Parathyroid adenoma (tissue), 2 donors: ENCODE measurements at regions not wholly inside any gene's neighbourhood (a gene's known extent, or its start where the extent isn't known, plus 50 kb on each side); places are given as distances from the start of the nearest gene placed in this dataset.

Experiments
- H2AFZ ChIP-seq: fragments of 300-600 bp; sonication (generic); one replicate; pipeline ENCODE4 v1.7.0; 2017; ENCODE audit warnings: antibody characterized with exemption, mild to moderate bottlenecking
- H3K27ac ChIP-seq: fragments of 300-600 bp; sonication (generic); one replicate; pipeline ENCODE4 v1.7.0; 2017
- H3K27me3 ChIP-seq: fragments of 300-600 bp; sonication (generic); one replicate; pipeline ENCODE4 v1.7.0; 2017; ENCODE audit warnings: low read length; ENCODE audit not compliant: control insufficient read depth, insufficient read depth
- H3K36me3 ChIP-seq: fragments of 300-600 bp; sonication (generic); one replicate; pipeline ENCODE4 v1.7.0; 2017; ENCODE audit warnings: low read length; ENCODE audit not compliant: control insufficient read depth, insufficient read depth
- H3K4me1 ChIP-seq: fragments of 300-600 bp; sonication (generic); one replicate; pipeline ENCODE4 v1.7.0; 2017; ENCODE audit warnings: control low read depth
- H3K4me2 ChIP-seq: fragments of 300-600 bp; sonication (generic); one replicate; pipeline ENCODE4 v1.7.0; 2017; ENCODE audit warnings: low read length
- H3K4me3 ChIP-seq: fragments of 300-600 bp; sonication (generic); one replicate; pipeline ENCODE4 v1.7.0; 2017; ENCODE audit warnings: low read depth, low read length
- H3K79me2 ChIP-seq: fragments of 300-600 bp; sonication (generic); one replicate; pipeline ENCODE4 v1.7.0; 2017; ENCODE audit warnings: control low read depth
- H3K9ac ChIP-seq: fragments of 300-600 bp; sonication (generic); one replicate; pipeline ENCODE4 v1.7.0; 2017; ENCODE audit warnings: mild to moderate bottlenecking
- H3K9me3 ChIP-seq: fragments of 300-600 bp; sonication (generic); one replicate; pipeline ENCODE4 v1.7.0; 2017; ENCODE audit warnings: low read length; ENCODE audit not compliant: control insufficient read depth
- TF ChIP-seq, protein P1 (sequence below): fragments of 300-600 bp; sonication (generic); IDR thresholded peaks from one replicate; pipeline ENCODE4 v1.7.0; 2017; ENCODE audit warnings: antibody characterized with exemption, mild to moderate bottlenecking
- donor health status: primary hyperparathyroidism.

DNA sequence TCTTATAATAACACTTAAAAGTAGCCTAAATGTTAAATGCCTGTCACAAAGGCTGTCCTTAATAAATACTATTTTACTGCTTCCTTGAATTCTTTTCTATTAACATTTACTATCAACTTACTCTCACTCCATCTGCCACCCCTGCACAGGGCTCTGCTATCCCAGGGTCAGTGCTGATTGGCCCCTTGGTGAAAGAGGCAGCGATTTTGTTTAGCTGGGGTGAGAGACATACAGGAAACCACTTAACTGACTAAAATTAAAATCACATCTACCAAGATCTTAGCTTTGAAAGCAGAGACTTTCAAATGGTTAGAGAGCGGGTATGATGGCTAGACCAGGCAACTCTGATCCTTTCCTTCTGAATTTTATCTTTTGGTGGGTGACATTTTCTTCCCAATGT lies 149.9 kb upstream of the HTR2A start:
- Histone ChIP-seq H3K27me3 (no peaks in the 10 kb centered on the region), H3K4me3 (no peak overlapping the region), H3K4me2 (no peak overlapping the region), H3K4me1 (no peaks in the 10 kb centered on the region), H2AFZ (no peak overlapping the region), H3K9ac (no peak overlapping the region), H3K36me3 (no peaks in the 10 kb centered on the region), H3K79me2 (no peaks in the 10 kb centered on the region), H3K9me3 (no peaks in the 10 kb centered on the region), H3K27ac (no peak overlapping the region)
- TF ChIP-seq, protein P1, sequence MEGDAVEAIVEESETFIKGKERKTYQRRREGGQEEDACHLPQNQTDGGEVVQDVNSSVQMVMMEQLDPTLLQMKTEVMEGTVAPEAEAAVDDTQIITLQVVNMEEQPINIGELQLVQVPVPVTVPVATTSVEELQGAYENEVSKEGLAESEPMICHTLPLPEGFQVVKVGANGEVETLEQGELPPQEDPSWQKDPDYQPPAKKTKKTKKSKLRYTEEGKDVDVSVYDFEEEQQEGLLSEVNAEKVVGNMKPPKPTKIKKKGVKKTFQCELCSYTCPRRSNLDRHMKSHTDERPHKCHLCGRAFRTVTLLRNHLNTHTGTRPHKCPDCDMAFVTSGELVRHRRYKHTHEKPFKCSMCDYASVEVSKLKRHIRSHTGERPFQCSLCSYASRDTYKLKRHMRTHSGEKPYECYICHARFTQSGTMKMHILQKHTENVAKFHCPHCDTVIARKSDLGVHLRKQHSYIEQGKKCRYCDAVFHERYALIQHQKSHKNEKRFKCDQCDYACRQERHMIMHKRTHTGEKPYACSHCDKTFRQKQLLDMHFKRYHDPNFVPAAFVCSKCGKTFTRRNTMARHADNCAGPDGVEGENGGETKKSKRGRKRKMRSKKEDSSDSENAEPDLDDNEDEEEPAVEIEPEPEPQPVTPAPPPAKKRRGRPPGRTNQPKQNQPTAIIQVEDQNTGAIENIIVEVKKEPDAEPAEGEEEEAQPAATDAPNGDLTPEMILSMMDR, result no peak

DNA sequence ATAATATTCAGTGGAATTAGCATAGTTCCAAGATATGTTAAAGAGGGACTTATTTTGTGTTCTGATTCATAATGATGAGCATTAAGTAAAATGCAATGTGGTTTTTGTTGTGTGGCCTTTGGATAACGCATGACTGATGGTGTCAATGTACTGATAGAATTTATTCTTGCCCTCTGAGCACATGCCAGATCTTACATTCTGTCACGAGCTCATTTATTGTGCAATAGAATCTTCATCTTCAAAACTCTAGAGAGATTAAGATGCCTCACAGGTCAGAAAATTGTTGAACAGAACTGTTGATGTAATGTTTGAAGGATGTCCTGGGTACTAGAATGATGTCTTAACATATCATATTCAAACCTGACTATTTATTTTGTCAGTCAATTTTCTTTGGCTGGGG lies 148.0 kb upstream of the HTR2A start:
- no peaks in the 10 kb centered on the region for H3K4me1 ChIP-seq
- no peak overlapping the region for H3K27ac ChIP-seq
- no peaks in the 10 kb centered on the region for H3K36me3 ChIP-seq
- no peak overlapping the region for H3K4me2 ChIP-seq
- no peak overlapping the region for H3K9ac ChIP-seq
- H3K27me3 ChIP-seq, result no peaks in the 10 kb centered on the region
- H3K4me3 ChIP-seq, result no peak overlapping the region
- TF ChIP-seq, protein P1, result no peak
- no peaks in the 10 kb centered on the region for H3K79me2 ChIP-seq
- H3K9me3 ChIP-seq, result no peaks in the 10 kb centered on the region
- no peak overlapping the region for H2AFZ ChIP-seq

DNA sequence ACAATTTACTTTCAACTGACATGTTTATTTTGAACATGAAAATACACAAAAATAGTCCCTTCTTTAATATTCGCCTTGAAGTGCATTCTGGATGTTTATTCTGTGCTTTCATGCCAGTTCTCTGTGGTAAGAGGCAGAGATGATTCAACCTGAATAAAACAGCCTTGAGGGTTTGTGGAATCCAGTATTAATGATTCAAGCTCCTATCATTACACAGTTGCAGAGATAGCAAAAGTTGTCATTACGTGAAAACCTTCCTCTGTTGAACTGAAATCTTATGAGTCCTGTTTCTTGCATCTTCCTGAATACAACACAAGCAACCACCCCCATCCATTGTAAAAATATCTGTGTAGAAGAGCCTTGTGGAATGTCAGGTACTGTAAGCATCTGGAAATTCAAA lies 142.3 kb upstream of the HTR2A start:
- no peaks in the 10 kb centered on the region for H3K36me3 ChIP-seq
- H3K4me3 ChIP-seq, result no peak overlapping the region
- H3K9me3 ChIP-seq, result no peaks in the 10 kb centered on the region
- no peaks in the 10 kb centered on the region for H3K4me1 ChIP-seq
- no peak overlapping the region for H2AFZ ChIP-seq
- H3K9ac ChIP-seq, result no peak overlapping the region
- H3K27ac ChIP-seq, result no peak overlapping the region
- H3K27me3 ChIP-seq, result no peaks in the 10 kb centered on the region
- no peak overlapping the region for H3K4me2 ChIP-seq
- TF ChIP-seq, protein P1, result no peak
- H3K79me2 ChIP-seq, result no peaks in the 10 kb centered on the region

DNA sequence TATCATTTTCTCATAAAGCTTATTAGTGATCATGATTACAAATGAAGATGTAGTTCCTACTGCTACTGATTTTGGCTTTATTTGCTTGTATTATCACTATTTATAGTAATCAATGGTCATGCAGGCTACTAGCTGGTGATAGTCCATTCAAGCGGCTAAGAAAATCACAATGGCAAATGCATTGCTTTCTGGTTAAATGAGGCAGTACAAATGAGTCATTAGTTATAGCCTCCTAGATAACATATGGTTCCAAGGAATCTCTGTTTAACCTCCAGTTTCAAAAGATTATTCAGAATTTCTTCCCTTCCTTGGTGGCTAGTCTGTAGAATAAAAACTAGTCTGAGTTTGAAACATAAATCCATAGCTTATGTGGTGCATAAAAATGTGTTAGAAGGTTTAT lies 141.3 kb upstream of the HTR2A start:
- H3K4me1 ChIP-seq, result no peaks in the 10 kb centered on the region
- no peaks in the 10 kb centered on the region for H3K27me3 ChIP-seq
- H3K79me2 ChIP-seq, result no peaks in the 10 kb centered on the region
- H3K36me3 ChIP-seq, result no peaks in the 10 kb centered on the region
- no peak overlapping the region for H3K4me3 ChIP-seq
- TF ChIP-seq, protein P1, result no peak
- no peak overlapping the region for H3K27ac ChIP-seq
- H3K4me2 ChIP-seq, result no peak overlapping the region
- no peaks in the 10 kb centered on the region for H3K9me3 ChIP-seq
- no peak overlapping the region for H2AFZ ChIP-seq
- no peak overlapping the region for H3K9ac ChIP-seq

DNA sequence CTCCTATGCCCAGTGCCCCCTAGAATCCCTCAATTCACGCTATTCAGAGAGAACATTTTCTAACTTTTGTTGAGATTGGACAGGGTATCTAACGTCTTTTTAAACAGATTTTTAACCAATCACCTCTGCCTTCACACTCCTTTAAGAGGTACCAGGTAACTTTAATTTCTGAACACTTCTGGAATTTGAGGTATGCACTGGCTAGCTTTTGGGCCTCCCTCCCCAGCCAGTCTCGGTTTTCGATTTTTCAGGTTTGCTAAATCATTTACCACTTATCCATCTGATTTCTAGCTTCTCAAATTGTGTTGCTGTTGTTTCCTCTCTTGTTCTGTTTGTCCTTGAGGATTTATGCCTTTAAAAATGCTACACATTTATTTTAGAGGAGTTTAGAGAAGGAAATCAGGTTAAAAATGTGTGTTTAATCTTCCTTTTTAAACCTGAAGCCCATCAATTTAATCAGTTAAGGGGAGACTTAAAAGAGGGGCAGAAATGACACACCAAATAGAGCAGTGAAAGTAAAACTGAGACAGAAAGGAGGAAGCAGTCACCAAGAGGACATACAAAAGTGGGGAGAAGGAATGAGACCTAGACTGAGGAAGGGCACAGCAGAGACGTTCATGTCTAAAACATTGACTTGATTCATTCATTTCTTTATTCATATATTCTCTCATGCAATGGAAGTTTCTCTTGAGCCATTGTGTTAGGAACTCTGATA lies 139.6 kb upstream of the HTR2A start:
- Histone ChIP-seq H3K4me3 (no peak overlapping the region), H3K9me3 (no peaks in the 10 kb centered on the region), H2AFZ (no peak overlapping the region), H3K4me1 (no peaks in the 10 kb centered on the region), H3K36me3 (no peaks in the 10 kb centered on the region), H3K9ac (no peak overlapping the region), H3K27me3 (no peaks in the 10 kb centered on the region), H3K79me2 (no peaks in the 10 kb centered on the region), H3K4me2 (no peak overlapping the region), H3K27ac (no peak overlapping the region)
- TF ChIP-seq, protein P1, result no peak
